ENCODE measurements at regions not wholly inside any gene's neighbourhood (a gene's known extent, or its start where the extent isn't known, plus 50 kb on each side); places are given as distances from the start of the nearest gene placed in this dataset.
"Not testable (repeated sequence)": the region's sequence is repeated elsewhere in the genome, so short reads cannot be mapped to it uniquely, and the experiment has no call there.

GRCh38 chr5:28808967-28809810 is 1770.8 kb upstream of the CDH9 start:
- DNase-seq = no peak

GRCh38 chr5:28807195-28807729 is 1768.9 kb upstream of the CDH9 start:
- no peak for DNase-seq

GRCh38 chr5:28799035-28799434 is 1760.6 kb upstream of the CDH9 start:
- not testable (repeated sequence) for DNase-seq

- no peak for DNase-seq
Measured at GRCh38 chr5:28788954-28789353, 1750.6 kb upstream of the CDH9 start.

- no peak for DNase-seq
Measured at GRCh38 chr5:28780083-28780692, 1741.8 kb upstream of the CDH9 start.

GRCh38 chr5:28779161-28779754 is 1740.9 kb upstream of the CDH9 start:
- DNase-seq = no peak

GRCh38 chr5:28770307-28770706 is 1731.9 kb upstream of the CDH9 start:
- DNase-seq = no peak

GRCh38 chr5:28766565-28767158 is 1728.3 kb upstream of the CDH9 start:
- DNase-seq = no peak

GRCh38 chr5:28751396-28751795 is 1713.0 kb upstream of the CDH9 start:
- DNase-seq = no peak

GRCh38 chr5:28750251-28750650 is 1711.9 kb upstream of the CDH9 start:
- DNase-seq = no peak

GRCh38 chr5:28748446-28748845 is 1710.1 kb upstream of the CDH9 start:
- DNase-seq = no peak

- DNase-seq = no peak
Measured at GRCh38 chr5:28743716-28744110, 1705.3 kb upstream of the CDH9 start.

GRCh38 chr5:28743025-28743715 is 1704.8 kb upstream of the CDH9 start:
- DNase-seq = no peak

- DNase-seq = no peak
Measured at GRCh38 chr5:28737682-28738081, 1699.3 kb upstream of the CDH9 start.

- DNase-seq = no peak
Measured at GRCh38 chr5:28737222-28737621, 1698.8 kb upstream of the CDH9 start.

GRCh38 chr5:28734396-28734795 is 1696.0 kb upstream of the CDH9 start:
- no peak for DNase-seq

- no peak for DNase-seq
Measured at GRCh38 chr5:28729067-28729466, 1690.7 kb upstream of the CDH9 start.

- no peak for DNase-seq
Measured at GRCh38 chr5:28726815-28727214, 1688.4 kb upstream of the CDH9 start.

GRCh38 chr5:28725001-28725400 is 1686.6 kb upstream of the CDH9 start:
- no peak for DNase-seq

GRCh38 chr5:28714907-28715698 is 1676.7 kb upstream of the CDH9 start:
- DNase-seq = no peak

- DNase-seq = no peak
Measured at GRCh38 chr5:28710360-28710759, 1672.0 kb upstream of the CDH9 start.

- no peak for DNase-seq
Measured at GRCh38 chr5:28708472-28708871, 1670.1 kb upstream of the CDH9 start.
